ENCODE measurements at regions not wholly inside any gene's neighbourhood (a gene's known extent, or its start where the extent isn't known, plus 50 kb on each side); places are given as distances from the start of the nearest gene placed in this dataset.
"Not testable (repeated sequence)": the region's sequence is repeated elsewhere in the genome, so short reads cannot be mapped to it uniquely, and the experiment has no call there.

DNA sequence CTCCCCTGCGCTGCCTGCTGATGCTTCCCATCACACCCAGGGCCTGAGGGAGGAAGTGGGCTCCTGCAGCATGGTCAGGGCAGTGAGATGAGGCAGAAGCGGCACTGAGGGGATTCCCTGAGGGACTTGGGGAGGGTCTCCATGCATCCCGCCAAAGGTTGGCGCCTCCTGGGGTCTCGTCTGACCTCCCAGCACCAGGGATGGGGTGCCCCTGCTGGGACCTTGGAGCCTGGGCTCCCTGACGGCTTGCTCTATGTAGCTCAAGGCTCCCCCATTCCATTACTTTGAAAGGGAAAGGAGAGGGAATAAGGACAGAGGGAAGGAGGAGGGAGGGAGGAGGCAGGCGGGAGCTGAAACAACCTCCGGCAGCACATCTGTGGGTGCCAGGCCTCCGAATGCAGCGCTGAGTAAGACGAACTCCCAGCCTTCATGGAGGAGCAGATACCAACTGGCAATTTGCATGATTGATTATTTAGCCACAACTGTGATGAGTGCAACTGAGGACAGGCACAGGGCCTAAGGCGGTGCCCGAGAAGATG lies 259.3 kb downstream of the ERMARD start:
- Histone ChIP-seq H3K4me3 (ENCODE audit: low read length) (no peak overlapping the region), H3K4me1 (ENCODE audit: insufficient read depth, low read length) (no peaks in the 10 kb centered on the region), H3K9me3 (ENCODE audit: low read depth, low read length) (no peaks in the 10 kb centered on the region), H3K27me3 (ENCODE audit: insufficient read depth, low read length) (peaks cover 10% of the 10 kb centered on the region)

DNA sequence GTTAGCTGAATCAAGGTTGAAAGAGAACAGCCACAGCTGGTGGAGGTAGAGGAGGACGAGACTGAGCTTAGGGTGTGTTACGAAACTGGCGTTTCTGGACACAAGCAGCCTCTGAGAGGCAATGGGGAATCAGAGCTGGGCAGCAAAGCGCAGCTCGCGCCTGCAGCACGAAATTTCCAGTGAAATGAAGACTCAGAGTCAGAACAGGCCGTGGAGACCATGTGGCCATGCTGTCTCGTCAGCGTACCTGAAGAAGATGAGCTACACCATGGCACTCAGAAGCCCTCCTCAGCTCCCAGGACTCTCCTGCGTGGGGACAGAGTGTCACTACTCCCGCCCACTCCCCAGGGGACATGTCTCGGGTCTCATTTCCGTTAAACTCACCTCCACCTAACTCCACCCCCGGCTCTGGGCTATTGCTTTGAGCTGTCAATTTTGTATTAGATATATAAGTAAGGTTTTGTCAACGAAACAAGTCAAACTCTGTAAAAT lies 256.9 kb downstream of the ERMARD start:
- no peak overlapping the region for H3K4me3 ChIP-seq (ENCODE audit: low read length)

GRCh38 chr6:170007468-170008293 lies 256.3 kb downstream of the ERMARD start:
- Histone ChIP-seq H3K27me3 (ENCODE audit: insufficient read depth, low read length) (no peaks in the 10 kb centered on the region), H3K9me3 (ENCODE audit: low read depth, low read length) (peaks cover 5% of the 10 kb centered on the region), H3K4me3 (ENCODE audit: low read length) (no peak overlapping the region), H3K4me1 (ENCODE audit: insufficient read depth, low read length) (no peaks in the 10 kb centered on the region)

More for the DNA sequence above, 256.9 kb downstream of the ERMARD start:
- H3K9me3 ChIP-seq (ENCODE audit: low read depth, low read length): peaks cover 3% of the 10 kb centered on the region
- no peaks in the 10 kb centered on the region for H3K27me3 ChIP-seq (ENCODE audit: insufficient read depth, low read length)
- H3K4me1 ChIP-seq (ENCODE audit: insufficient read depth, low read length): no peaks in the 10 kb centered on the region

GRCh38 chr6:170006900-170007467 lies 255.6 kb downstream of the ERMARD start:
- H3K4me1 ChIP-seq (ENCODE audit: insufficient read depth, low read length): no peaks in the 10 kb centered on the region
- no peak overlapping the region for H3K4me3 ChIP-seq (ENCODE audit: low read length)
- peaks cover 5% of the 10 kb centered on the region for H3K9me3 ChIP-seq (ENCODE audit: low read depth, low read length)
- H3K27me3 ChIP-seq (ENCODE audit: insufficient read depth, low read length): no peaks in the 10 kb centered on the region

- no peaks in the 10 kb centered on the region for H3K4me1 ChIP-seq (ENCODE audit: insufficient read depth, low read length)
- no peak overlapping the region for H3K4me3 ChIP-seq (ENCODE audit: low read length)
- peaks cover 5% of the 10 kb centered on the region for H3K9me3 ChIP-seq (ENCODE audit: low read depth, low read length)
- H3K27me3 ChIP-seq (ENCODE audit: insufficient read depth, low read length): no peaks in the 10 kb centered on the region
Measured at GRCh38 chr6:170006071-170006899, 254.9 kb downstream of the ERMARD start.

DNA sequence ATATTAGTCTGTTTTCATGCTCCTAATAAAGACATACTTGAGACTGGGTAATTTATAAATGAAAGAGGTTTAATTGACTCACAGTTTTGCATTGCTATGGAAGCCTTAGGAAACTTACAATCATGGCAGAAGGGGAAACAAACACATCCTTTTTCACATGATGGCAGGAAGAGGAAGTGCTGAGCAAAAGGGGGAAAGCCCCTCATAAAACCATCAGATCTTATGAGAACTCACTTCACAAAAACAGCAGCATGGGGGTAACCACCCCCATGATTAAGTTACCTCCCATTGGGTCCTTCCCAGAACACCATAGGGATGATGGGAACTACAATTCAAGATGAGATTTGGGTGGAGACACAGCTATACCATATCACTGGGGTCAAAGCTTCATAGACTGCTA lies 254.2 kb downstream of the ERMARD start:
- Histone ChIP-seq H3K27me3 (ENCODE audit: insufficient read depth, low read length) (no peaks in the 10 kb centered on the region), H3K4me1 (ENCODE audit: insufficient read depth, low read length) (no peaks in the 10 kb centered on the region), H3K4me3 (ENCODE audit: low read length) (no peak overlapping the region), H3K9me3 (ENCODE audit: low read depth, low read length) (peaks cover 5% of the 10 kb centered on the region)

- Histone ChIP-seq H3K4me3 (ENCODE audit: low read length) (no peak overlapping the region), H3K27me3 (ENCODE audit: insufficient read depth, low read length) (no peaks in the 10 kb centered on the region), H3K9me3 (ENCODE audit: low read depth, low read length) (peaks cover 5% of the 10 kb centered on the region), H3K4me1 (ENCODE audit: insufficient read depth, low read length) (no peaks in the 10 kb centered on the region)
Measured at GRCh38 chr6:170004585-170005210, 253.3 kb downstream of the ERMARD start.

GRCh38 chr6:170003451-170004160 lies 252.2 kb downstream of the ERMARD start:
- peaks cover under 1% of the 10 kb centered on the region for H3K4me1 ChIP-seq (ENCODE audit: insufficient read depth, low read length)
- H3K9me3 ChIP-seq (ENCODE audit: low read depth, low read length): peaks cover 5% of the 10 kb centered on the region
- H3K4me3 ChIP-seq (ENCODE audit: low read length): no peak overlapping the region
- H3K27me3 ChIP-seq (ENCODE audit: insufficient read depth, low read length): no peaks in the 10 kb centered on the region

DNA sequence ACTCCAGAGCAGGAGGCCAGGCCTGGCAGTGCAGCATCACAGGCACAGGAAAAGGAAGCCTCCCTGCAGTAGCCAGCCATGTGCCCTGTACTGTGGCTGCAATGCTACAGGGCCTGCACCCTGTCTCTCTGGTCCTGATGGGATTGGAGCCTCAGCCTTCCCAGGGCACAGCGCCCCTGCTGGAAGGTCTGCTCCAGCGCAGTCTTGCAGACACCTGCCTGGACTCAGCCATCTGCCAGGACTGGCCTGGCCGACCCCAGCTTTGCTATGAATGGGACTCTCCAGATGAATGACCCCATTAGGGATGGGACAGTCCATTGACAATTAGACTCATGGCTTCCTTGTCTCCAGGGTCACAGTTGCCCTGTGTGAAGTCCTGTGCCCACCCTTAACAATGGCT lies 251.6 kb downstream of the ERMARD start:
- Histone ChIP-seq H3K9me3 (ENCODE audit: low read depth, low read length) (peaks cover 5% of the 10 kb centered on the region), H3K27me3 (ENCODE audit: insufficient read depth, low read length) (no peaks in the 10 kb centered on the region), H3K4me3 (ENCODE audit: low read length) (no peak overlapping the region), H3K4me1 (ENCODE audit: insufficient read depth, low read length) (peaks cover 6% of the 10 kb centered on the region)

DNA sequence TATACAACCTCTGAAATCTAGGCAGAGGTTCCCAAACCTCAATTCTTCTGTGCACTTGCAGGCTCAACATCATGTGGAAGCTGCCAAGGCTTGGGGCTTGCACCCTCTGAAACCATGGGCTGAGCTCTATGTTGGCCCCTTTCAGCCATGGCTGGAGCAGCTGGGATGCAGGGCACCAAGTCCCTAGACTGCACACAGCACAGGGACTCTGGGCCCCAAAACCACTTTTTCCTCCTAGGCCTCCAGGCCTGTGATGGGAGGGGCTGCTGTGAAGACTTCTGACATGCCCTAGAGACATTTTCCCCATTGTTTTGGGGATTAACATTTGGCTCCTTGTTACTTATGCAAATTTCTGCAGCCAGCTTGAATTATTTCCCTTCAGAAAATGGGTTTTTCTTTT lies 250.4 kb downstream of the ERMARD start:
- H3K9me3 ChIP-seq (ENCODE audit: low read depth, low read length); H3K27me3 ChIP-seq (ENCODE audit: insufficient read depth, low read length); H3K4me3 ChIP-seq (ENCODE audit: low read length): not testable (repeated sequence)
- peaks cover 19% of the 10 kb centered on the region for H3K4me1 ChIP-seq (ENCODE audit: insufficient read depth, low read length)

- Histone ChIP-seq H3K4me3 (ENCODE audit: low read length) (no peak overlapping the region), H3K4me1 (ENCODE audit: insufficient read depth, low read length) (peaks cover 21% of the 10 kb centered on the region), H3K27me3 (ENCODE audit: insufficient read depth, low read length) (no peaks in the 10 kb centered on the region), H3K9me3 (ENCODE audit: low read depth, low read length) (peaks cover 5% of the 10 kb centered on the region)
Measured at GRCh38 chr6:170000071-170000843, 248.8 kb downstream of the ERMARD start.

GRCh38 chr6:169999367-169999766 lies 247.9 kb downstream of the ERMARD start:
- H3K27me3 ChIP-seq (ENCODE audit: insufficient read depth, low read length): no peaks in the 10 kb centered on the region
- peaks cover 5% of the 10 kb centered on the region for H3K9me3 ChIP-seq (ENCODE audit: low read depth, low read length)
- no peak overlapping the region for H3K4me3 ChIP-seq (ENCODE audit: low read length)
- H3K4me1 ChIP-seq (ENCODE audit: insufficient read depth, low read length): peaks cover 21% of the 10 kb centered on the region

GRCh38 chr6:169998457-169998856 lies 247.0 kb downstream of the ERMARD start:
- Histone ChIP-seq H3K4me3 (ENCODE audit: low read length) (no peak overlapping the region), H3K9me3 (ENCODE audit: low read depth, low read length) (peaks cover 3% of the 10 kb centered on the region), H3K4me1 (ENCODE audit: insufficient read depth, low read length) (peaks cover 21% of the 10 kb centered on the region), H3K27me3 (ENCODE audit: insufficient read depth, low read length) (no peaks in the 10 kb centered on the region)

DNA sequence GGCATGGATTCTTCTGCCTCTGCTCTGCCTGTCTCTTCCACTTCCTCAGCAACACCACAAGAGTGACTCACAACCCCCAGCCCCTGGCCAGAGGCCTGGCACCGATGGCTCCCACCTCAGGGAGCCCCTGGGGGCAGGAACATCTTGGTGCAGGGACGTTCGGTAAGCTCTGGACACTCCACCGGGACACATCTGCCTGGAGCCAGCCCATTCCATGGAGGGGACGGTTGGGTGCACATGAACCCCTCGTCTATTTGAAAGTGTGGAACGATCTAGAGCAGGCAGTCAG lies 246.5 kb downstream of the ERMARD start:
- no peak overlapping the region for H3K4me3 ChIP-seq (ENCODE audit: low read length)
- H3K27me3 ChIP-seq (ENCODE audit: insufficient read depth, low read length): no peaks in the 10 kb centered on the region
- H3K9me3 ChIP-seq (ENCODE audit: low read depth, low read length): no peaks in the 10 kb centered on the region
- peaks cover 22% of the 10 kb centered on the region for H3K4me1 ChIP-seq (ENCODE audit: insufficient read depth, low read length)

Data from mononuclear cell (primary cell).